ENCODE measurements at regions not wholly inside any gene's neighbourhood (a gene's known extent, or its start where the extent isn't known, plus 50 kb on each side); places are given as distances from the start of the nearest gene placed in this dataset.

DNA sequence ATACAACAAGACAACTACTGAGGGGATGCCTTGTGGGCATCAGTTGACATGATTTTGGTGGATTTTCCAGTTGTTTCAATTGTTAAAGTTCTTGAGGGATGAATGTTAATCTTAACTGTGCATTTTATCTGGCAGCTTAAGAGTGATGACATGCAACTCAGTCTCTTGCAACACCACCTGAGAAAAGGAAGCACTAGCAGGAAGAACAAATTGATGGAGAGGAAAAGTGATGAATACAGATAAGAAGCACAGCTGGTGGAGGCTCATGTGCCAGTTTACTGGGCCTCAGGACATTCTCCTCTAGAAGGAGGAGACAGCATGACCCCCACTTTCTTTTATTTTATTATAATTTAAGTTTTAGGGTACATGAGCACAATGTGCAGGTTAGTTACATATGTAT is 341.3 kb upstream of the RBMY1B start:
- no peak for DNase-seq (ENCODE audit: low read depth in 2 of 2)

- DNase-seq (ENCODE audit: low read depth in 2 of 2), result no peak
Measured at GRCh38 chrY:21174697-21175463, 336.3 kb upstream of the RBMY1B start.

GRCh38 chrY:21175505-21175904 is 335.6 kb upstream of the RBMY1B start:
- no peak for DNase-seq (ENCODE audit: low read depth in 2 of 2)

GRCh38 chrY:21177306-21177800 is 333.8 kb upstream of the RBMY1B start:
- no peak for DNase-seq (ENCODE audit: low read depth in 2 of 2)

DNA sequence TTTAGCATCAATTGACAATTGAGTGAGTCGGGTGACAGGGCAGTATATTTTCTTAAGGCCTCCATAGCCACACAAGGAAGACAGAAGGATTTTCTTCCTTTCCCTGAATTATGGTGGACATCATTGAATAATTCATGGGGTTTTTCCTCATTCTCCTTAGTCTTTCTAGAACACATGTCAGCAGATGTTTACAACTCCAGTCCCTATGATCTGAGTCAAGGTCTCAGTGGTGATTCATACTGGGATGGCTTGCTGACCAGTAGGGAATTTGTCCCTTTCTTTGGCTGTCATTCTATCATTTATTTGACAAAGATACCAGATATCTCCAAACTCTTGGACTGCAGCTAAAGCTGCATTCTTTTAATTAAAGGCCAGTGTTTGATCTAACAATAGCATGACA is 332.9 kb upstream of the RBMY1B start:
- no peak for DNase-seq (ENCODE audit: low read depth in 2 of 2)

DNA sequence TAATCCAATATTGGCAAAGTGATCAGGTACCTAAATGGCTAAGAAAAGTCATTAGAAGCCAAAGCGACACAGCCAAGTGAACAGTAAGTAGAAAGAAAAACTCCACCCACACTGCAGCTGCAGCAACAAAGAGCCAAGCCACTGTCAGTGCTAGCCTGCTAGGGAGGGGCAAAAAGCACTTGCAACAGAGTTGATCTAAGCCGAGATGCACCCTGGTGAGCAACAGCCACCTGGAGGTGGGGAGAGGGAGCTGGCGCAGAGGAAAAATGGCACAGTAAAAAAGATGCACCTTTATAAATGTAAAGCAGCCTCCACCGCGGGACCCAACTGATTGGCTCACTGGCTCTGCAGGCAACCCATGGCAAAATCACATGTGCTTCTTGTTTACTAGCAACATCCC is 330.2 kb upstream of the RBMY1B start:
- DNase-seq (ENCODE audit: low read depth in 2 of 2), result peak in 1 of 2 donors; percentile 3

- no peak for DNase-seq (ENCODE audit: low read depth in 2 of 2)
Measured at GRCh38 chrY:21184271-21184670, 326.9 kb upstream of the RBMY1B start.

- no peak for DNase-seq (ENCODE audit: low read depth in 2 of 2)
Measured at GRCh38 chrY:21185419-21186105, 325.6 kb upstream of the RBMY1B start.

DNA sequence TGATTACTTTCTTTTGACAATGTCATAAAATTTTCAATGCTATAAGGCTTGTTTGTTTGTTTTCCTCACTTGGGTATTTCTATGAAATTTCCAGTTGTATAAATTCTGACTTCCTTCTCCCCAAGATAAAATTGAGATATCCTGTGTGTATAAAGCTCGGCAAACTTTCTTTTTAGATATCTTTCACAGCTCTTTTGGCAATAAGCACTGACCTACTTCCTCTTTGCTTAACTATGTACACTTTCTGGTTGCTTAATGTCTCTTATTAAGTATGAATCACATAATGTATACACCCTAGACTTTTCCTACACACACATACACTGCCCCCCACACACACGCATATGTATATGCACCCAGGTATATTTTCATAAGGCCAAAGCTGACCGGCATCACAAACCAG is 318.4 kb upstream of the RBMY1B start:
- DNase-seq (ENCODE audit: low read depth in 2 of 2), result no peak

DNA sequence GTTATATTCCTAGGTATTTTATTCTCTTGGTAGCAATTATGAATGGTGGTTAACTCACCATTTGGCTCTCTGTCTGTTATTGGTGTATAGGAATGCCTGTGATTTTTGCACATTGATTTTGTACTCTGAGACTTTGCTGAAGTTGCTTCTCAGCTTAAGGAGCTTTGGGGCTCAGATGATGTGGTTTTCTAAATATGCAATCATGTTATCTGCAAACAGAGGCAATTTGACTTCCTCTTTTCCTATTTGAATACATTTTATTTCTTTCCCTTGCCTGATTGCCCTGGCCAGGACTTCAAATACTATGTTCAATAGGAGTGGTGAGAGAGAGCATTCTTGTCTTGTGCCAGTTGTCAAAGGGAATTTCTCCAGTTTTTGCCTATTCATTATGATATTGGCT is 310.9 kb upstream of the RBMY1B start:
- no peak for DNase-seq (ENCODE audit: low read depth in 2 of 2)

DNA sequence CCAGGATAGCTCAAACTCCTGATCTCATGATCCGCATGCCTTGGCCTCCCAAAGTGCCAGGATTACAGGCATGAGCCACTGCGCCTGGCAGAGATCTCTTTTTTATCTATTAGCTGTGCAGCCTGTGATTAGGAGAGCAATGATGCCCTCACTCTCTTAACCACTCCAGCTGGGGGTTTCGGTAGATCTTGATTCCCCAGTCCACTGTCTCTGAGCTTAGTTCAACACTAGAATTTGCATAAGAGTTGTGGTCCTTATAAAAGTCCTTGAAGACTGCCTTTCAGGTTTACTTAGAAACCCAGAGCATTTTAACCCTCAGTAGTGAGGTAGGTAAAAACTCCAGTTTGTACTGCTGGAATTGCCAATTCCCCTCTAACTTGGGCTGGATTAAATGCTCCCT is 283.3 kb upstream of the RBMY1B start:
- no peak for DNase-seq (ENCODE audit: low read depth in 2 of 2)

- DNase-seq (ENCODE audit: low read depth in 2 of 2), result no peak
Measured at GRCh38 chrY:21240221-21240620, 270.9 kb upstream of the RBMY1B start.

DNA sequence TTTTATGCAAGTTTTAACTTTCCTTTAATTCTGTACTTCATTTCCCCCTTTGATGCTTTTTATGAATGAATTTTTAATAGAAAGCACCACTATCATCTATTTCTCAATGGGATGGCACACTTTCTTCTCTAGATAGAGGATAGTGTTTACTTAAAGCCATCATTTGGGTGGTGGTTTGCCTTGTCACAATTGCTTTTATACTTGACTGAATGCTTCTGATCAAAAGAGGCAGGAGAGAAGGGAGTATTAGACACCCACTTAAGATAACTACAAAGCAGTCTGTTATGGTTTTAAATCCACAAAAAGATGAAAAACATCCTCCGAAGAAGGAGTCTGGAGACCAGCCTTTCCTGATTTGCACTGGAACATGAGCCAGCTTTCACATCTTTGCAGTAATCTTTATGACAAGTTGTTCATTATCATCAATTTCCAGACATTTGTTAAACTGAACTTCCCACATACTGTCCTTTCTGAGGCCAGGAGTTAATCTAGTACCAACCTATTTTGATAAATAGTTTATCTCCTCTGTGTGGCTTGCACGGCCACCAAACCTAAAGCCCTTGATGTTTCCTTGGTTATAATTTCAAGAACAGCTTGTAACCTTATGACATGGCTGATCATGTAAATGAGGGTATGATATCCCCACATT is 270.4 kb upstream of the RBMY1B start:
- DNase-seq (ENCODE audit: low read depth in 2 of 2), result no peak

GRCh38 chrY:21242793-21243192 is 268.3 kb upstream of the RBMY1B start:
- DNase-seq (ENCODE audit: low read depth in 2 of 2), result no peak

GRCh38 chrY:21246780-21247179 is 264.4 kb upstream of the RBMY1B start:
- no peak for DNase-seq (ENCODE audit: low read depth in 2 of 2)

GRCh38 chrY:21248591-21248990 is 262.5 kb upstream of the RBMY1B start:
- no peak for DNase-seq (ENCODE audit: low read depth in 2 of 2)

DNA sequence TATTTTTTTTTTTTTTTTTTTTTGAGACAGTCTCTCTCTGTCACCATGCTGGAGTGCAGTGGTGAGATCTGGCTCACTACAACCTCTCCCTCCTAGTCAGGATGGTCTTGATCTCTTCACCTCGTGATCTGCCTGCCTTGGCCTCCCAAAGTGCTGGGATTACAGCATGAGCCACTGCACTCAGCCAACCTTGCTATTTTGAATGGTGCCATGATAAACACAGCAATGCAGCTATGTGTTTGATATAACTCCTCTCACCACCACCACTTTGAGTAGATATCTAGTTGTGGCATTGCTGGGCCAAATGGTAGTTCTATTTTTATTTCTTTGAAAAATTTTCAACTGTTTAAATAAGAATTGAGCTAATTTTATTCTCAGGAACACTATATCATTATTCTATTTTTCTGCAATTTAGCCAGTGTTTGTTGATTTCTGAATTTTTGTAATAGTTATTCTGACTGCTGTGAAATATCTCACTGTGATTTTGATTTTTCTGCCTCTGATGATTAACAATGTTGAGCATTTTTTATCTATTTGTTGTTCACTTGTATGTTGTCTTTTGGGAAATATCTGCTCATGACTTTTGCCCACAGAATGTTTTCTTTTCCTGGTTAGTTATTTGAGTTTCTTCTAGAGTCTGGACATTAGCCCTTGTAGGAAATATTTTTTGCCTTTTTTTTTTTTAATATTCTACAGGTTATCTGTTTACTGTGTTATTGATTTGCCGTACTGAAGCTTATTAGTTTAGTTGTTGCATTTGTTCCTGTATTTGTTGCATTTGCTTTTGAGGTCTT is 257.5 kb upstream of the RBMY1B start:
- no peak for DNase-seq (ENCODE audit: low read depth in 2 of 2)

DNA sequence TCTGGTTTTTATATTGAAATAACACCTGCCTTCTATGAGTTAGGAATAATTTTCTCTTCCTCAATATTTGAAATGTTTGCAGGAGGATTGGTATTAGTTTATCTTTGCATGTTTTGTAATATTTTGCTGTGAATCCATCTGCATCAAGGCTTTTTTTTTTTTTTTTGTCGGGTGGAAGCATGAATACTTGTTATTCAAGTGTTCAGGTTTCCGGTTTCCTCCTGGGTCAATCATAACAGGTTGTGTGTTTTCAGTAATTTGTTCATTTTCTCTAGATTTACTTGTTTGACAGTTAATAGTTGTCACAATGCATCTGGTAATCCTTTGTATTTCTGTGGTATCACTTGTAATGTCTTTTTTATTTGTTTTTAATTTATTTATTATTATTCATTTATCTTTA is 256.7 kb upstream of the RBMY1B start:
- DNase-seq (ENCODE audit: low read depth in 2 of 2), result no peak

DNA sequence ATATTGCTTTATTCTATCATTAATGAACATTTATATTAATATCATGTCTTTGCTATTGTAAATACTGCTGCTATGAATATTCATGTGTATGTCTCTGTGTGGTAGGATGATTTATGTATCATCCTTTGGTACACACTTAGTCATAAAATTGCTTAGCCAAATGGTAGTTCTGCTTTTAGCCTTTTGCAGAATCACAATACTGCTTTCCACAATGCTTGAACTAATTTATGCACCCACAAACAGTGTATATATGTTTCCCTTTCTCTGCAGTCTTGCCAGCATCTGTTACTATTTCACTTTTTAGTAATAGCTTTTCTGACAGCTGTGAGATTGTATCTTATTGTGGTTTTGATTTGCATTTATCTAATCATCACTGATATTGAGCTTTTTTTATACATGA is 254.3 kb upstream of the RBMY1B start:
- no peak for DNase-seq (ENCODE audit: low read depth in 2 of 2)

DNA sequence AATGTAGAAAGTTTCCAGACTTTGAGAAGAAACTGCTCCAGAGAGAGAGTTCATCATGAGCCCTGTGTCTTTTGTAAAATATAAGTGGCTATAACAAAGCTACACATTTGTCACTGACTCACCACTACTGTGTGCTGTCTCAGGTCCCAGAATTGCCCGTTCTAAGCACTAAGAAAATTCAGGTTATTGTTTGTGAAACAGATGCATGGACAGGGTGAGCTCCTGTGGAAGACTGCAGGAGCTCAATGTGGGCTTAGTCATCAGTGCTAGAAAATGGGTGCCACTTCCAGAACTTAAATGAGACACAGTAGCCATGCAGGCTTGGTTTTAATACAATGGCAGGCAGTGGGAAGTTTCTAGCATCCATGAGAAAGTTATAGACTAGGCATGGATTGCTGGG is 251.4 kb upstream of the RBMY1B start:
- no peak for DNase-seq (ENCODE audit: low read depth in 2 of 2)

DNA sequence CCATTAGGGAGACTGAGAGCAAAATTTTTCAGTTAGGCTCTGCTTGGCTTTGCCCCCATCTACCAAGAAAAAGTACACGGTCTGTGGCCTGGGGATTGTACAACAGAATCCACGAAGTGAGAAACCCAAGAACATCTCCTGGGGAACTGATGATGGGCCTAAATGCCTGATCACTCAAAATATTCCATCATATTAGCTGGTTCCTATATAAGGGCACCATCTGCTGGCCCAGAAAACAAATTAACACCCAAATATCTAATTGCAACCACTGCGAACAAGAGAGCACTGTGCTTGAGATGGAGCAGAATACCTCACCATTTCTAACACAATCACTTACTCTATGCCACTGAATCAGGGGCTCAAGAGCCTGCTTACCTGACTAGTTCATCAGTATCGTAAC is 250.8 kb upstream of the RBMY1B start:
- DNase-seq (ENCODE audit: low read depth in 2 of 2), result no peak

DNA sequence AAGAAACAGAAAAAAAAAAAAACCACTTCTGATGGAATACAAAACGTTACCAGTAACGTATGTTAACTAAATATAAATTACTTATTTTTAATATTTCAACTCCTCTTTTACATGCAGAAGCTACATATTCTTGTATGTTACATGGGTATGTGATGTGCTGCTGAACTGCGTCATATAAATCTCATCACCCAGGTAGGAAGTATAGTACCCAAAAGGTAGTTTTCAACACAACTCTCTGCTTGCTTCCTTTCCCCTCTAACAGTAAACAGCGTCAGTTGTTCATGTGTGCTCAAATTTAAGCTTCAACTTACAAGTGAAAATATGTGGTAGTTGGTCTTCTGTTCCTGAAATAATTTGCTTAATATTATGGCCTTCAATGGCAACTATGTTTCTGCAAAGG is 250.0 kb upstream of the RBMY1B start:
- DNase-seq (ENCODE audit: low read depth in 2 of 2), result no peak
